ENCODE measurements at regions not wholly inside any gene's neighbourhood (a gene's known extent, or its start where the extent isn't known, plus 50 kb on each side); places are given as distances from the start of the nearest gene placed in this dataset.

GRCh38 chr18:77857678-77858655 is 608.3 kb downstream of the GALR1 start:
- DNase-seq (ENCODE audit: low spot score): no peak

GRCh38 chr18:77859634-77860033 is 610.0 kb downstream of the GALR1 start:
- DNase-seq (ENCODE audit: low spot score): no peak

- DNase-seq (ENCODE audit: low spot score): no peak
These were observed 612.6 kb downstream of the GALR1 start for GRCh38 chr18:77862066-77862757.

GRCh38 chr18:77865853-77866252 is 616.2 kb downstream of the GALR1 start:
- no peak for DNase-seq (ENCODE audit: low spot score)

GRCh38 chr18:77866351-77866750 is 616.7 kb downstream of the GALR1 start:
- DNase-seq (ENCODE audit: low spot score): no peak

GRCh38 chr18:77870199-77870598 is 620.6 kb downstream of the GALR1 start:
- DNase-seq (ENCODE audit: low spot score): no peak

GRCh38 chr18:77870894-77871293 is 621.2 kb downstream of the GALR1 start:
- DNase-seq (ENCODE audit: low spot score): no peak

GRCh38 chr18:77872166-77872565 is 622.5 kb downstream of the GALR1 start:
- DNase-seq (ENCODE audit: low spot score): no peak

GRCh38 chr18:77876319-77876865 is 626.7 kb downstream of the GALR1 start:
- DNase-seq (ENCODE audit: low spot score): no peak

GRCh38 chr18:77879829-77880228 is 630.2 kb downstream of the GALR1 start:
- DNase-seq (ENCODE audit: low spot score): no peak

- no peak for DNase-seq (ENCODE audit: low spot score)
These were observed 634.8 kb downstream of the GALR1 start for GRCh38 chr18:77884454-77884853.

- DNase-seq (ENCODE audit: low spot score): no peak
These were observed 644.4 kb downstream of the GALR1 start for GRCh38 chr18:77894060-77894459.

- no peak for DNase-seq (ENCODE audit: low spot score)
These were observed 645.6 kb downstream of the GALR1 start for GRCh38 chr18:77895250-77895649.

- DNase-seq (ENCODE audit: low spot score): no peak
These were observed 647.1 kb downstream of the GALR1 start for GRCh38 chr18:77896586-77897252.

- DNase-seq (ENCODE audit: low spot score): no peak
These were observed 648.0 kb downstream of the GALR1 start for GRCh38 chr18:77897606-77898005.

GRCh38 chr18:77899972-77900754 is 650.5 kb downstream of the GALR1 start:
- DNase-seq (ENCODE audit: low spot score): peak; percentile 2

GRCh38 chr18:77905011-77905410 is 655.4 kb downstream of the GALR1 start:
- no peak for DNase-seq (ENCODE audit: low spot score)

- no peak for DNase-seq (ENCODE audit: low spot score)
These were observed 655.9 kb downstream of the GALR1 start for GRCh38 chr18:77905449-77906055.

GRCh38 chr18:77906103-77906892 is 656.6 kb downstream of the GALR1 start:
- no peak for DNase-seq (ENCODE audit: low spot score)

- no peak for DNase-seq (ENCODE audit: low spot score)
These were observed 660.7 kb downstream of the GALR1 start for GRCh38 chr18:77910347-77910746.

Data from COLO829 (cell line).